Mesenchymal stem cell (in vitro differentiated cells and primary cell): ENCODE measurements at regions not wholly inside any gene's neighbourhood (a gene's known extent, or its start where the extent isn't known, plus 50 kb on each side); places are given as distances from the start of the nearest gene placed in this dataset. TPM values are rescaled to one million over a fixed set of nuclear protein-coding genes. Genes with fewer than 3 reads are reported as not detected.

Experiments used
- small RNA-seq: library from polyadenylated mRNA; stranded (forward); fragments of <200 nt; extraction: miRNeasy Mini kit (QIAGEN cat#:217004); gene quantifications from one replicate; pipeline ENCODE3, GENCODE V24; 2013; ENCODE audit warnings: low read depth

Small RNA genes in the stretch of these regions (small RNA-seq; reads per million reads assigned to genes)
- gene AC104619.4 (not detected), gene RF00026 (not detected)
